Spleen (tissue), 7 donors: ENCODE measurements at regions not wholly inside any gene's neighbourhood (a gene's known extent, or its start where the extent isn't known, plus 50 kb on each side); places are given as distances from the start of the nearest gene placed in this dataset.

Experiments used
- CTCF ChIP-seq, 11 experiments: fragments of 200-600 bp in 7 of 11; fragments of 450-650 bp in 4 of 11; sonication (generic) in 4 of 11; IDR thresholded peaks in 8 of 11; conservative IDR thresholded peaks in 3 of 11; 1 replicate in 7 of 11; 2 replicates in 4 of 11; pipeline versions ENCODE4 v1.4.0 to v1.8.0; 2016 to 2021; ENCODE audit warnings: antibody characterized with exemption in 11 of 11, inconsistent platforms in 4 of 11, mild to moderate bottlenecking in 1 of 11
- POLR2AphosphoS5 ChIP-seq, 3 donors: sonication (generic); formaldehyde crosslinking; IDR thresholded peaks; one replicate each; pipeline ENCODE4 v1.5.1; 2017; ENCODE audit warnings: antibody characterized with exemption in 3 of 3
- donor health status: DM: no; HTN: no; CAD: no; lungs with moderate emphysema.
- donor health status: DM: no; HTN: no; CAD: no.
- donor health status: DM: no; HTN: no; CAD: no.

GRCh38 chr2:147482916-147483669 is 361.7 kb upstream of the ACVR2A start:
- no peak for TF ChIP-seq CTCF (IDR thresholded peaks at IDR 0.05 in 8 of 11, conservative IDR thresholded peaks at IDR 0.05 in 3 of 11)
- no peak for TF ChIP-seq POLR2AphosphoS5 (IDR thresholded peaks at IDR 0.05)
